ENCODE measurements at regions not wholly inside any gene's neighbourhood (a gene's known extent, or its start where the extent isn't known, plus 50 kb on each side); places are given as distances from the start of the nearest gene placed in this dataset.

DNA sequence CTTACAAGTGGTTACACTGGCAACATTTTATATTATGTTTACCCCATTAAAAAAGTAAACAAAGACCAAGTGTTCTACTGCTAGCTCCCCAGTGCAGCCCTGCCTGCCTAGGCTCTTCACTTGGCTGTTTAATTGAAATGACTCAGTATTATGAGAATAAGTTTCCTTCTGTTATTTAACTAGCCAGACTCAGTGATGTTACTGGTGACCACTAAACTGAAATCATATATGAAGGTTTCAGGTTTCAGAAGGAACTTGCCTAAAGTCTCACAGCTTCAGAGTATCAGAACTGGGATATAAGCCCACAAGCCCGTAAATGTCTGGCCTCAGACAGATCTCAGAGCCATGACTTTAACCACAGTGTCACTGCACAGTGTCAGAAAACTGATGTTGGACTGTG lies 66.8 kb upstream of the EXOC4 start:
- 0% methylated on average over 1 of the region's 1 CpG for WGBS (ENCODE audit: low lambda C conversion rate)
- no peak for TF ChIP-seq SUZ12 (IDR thresholded peaks at IDR 0.05; ENCODE audit: low read depth, low read length)
- no peak for TF ChIP-seq REXO4 (CRISPR knock-in tag; IDR thresholded peaks at IDR 0.05; ENCODE audit: borderline replicate concordance)
- TF ChIP-seq ZNF7 (CRISPR knock-in tag; IDR thresholded peaks at IDR 0.05), result no peak
- TF ChIP-seq MAFG (CRISPR knock-in tag; IDR thresholded peaks at IDR 0.05), result no peak
- TF ChIP-seq, protein P1, sequence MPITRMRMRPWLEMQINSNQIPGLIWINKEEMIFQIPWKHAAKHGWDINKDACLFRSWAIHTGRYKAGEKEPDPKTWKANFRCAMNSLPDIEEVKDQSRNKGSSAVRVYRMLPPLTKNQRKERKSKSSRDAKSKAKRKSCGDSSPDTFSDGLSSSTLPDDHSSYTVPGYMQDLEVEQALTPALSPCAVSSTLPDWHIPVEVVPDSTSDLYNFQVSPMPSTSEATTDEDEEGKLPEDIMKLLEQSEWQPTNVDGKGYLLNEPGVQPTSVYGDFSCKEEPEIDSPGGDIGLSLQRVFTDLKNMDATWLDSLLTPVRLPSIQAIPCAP (CRISPR knock-in tag; IDR thresholded peaks at IDR 0.05; ENCODE audit: low read depth), result no peak
- TF ChIP-seq, protein P2, sequence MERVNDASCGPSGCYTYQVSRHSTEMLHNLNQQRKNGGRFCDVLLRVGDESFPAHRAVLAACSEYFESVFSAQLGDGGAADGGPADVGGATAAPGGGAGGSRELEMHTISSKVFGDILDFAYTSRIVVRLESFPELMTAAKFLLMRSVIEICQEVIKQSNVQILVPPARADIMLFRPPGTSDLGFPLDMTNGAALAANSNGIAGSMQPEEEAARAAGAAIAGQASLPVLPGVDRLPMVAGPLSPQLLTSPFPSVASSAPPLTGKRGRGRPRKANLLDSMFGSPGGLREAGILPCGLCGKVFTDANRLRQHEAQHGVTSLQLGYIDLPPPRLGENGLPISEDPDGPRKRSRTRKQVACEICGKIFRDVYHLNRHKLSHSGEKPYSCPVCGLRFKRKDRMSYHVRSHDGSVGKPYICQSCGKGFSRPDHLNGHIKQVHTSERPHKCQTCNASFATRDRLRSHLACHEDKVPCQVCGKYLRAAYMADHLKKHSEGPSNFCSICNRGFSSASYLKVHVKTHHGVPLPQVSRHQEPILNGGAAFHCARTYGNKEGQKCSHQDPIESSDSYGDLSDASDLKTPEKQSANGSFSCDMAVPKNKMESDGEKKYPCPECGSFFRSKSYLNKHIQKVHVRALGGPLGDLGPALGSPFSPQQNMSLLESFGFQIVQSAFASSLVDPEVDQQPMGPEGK (CRISPR knock-in tag; IDR thresholded peaks at IDR 0.05), result no peak
- no peak for TF ChIP-seq NR2C2 (CRISPR knock-in tag; IDR thresholded peaks at IDR 0.05; ENCODE audit: borderline replicate concordance)
- TF ChIP-seq, protein P3, sequence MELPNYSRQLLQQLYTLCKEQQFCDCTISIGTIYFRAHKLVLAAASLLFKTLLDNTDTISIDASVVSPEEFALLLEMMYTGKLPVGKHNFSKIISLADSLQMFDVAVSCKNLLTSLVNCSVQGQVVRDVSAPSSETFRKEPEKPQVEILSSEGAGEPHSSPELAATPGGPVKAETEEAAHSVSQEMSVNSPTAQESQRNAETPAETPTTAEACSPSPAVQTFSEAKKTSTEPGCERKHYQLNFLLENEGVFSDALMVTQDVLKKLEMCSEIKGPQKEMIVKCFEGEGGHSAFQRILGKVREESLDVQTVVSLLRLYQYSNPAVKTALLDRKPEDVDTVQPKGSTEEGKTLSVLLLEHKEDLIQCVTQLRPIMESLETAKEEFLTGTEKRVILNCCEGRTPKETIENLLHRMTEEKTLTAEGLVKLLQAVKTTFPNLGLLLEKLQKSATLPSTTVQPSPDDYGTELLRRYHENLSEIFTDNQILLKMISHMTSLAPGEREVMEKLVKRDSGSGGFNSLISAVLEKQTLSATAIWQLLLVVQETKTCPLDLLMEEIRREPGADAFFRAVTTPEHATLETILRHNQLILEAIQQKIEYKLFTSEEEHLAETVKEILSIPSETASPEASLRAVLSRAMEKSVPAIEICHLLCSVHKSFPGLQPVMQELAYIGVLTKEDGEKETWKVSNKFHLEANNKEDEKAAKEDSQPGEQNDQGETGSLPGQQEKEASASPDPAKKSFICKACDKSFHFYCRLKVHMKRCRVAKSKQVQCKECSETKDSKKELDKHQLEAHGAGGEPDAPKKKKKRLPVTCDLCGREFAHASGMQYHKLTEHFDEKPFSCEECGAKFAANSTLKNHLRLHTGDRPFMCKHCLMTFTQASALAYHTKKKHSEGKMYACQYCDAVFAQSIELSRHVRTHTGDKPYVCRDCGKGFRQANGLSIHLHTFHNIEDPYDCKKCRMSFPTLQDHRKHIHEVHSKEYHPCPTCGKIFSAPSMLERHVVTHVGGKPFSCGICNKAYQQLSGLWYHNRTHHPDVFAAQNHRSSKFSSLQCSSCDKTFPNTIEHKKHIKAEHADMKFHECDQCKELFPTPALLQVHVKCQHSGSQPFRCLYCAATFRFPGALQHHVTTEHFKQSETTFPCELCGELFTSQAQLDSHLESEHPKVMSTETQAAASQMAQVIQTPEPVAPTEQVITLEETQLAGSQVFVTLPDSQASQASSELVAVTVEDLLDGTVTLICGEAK (IDR thresholded peaks at IDR 0.05), result no peak
- TF ChIP-seq, protein P3 (CRISPR knock-in tag; IDR thresholded peaks at IDR 0.05), result no peak
- TF ChIP-seq NFYC (CRISPR knock-in tag; IDR thresholded peaks at IDR 0.05), result no peak
- no peak for TF ChIP-seq ZNF230 (CRISPR knock-in tag; IDR thresholded peaks at IDR 0.05)
- TF ChIP-seq ARNT2 (CRISPR knock-in tag; IDR thresholded peaks at IDR 0.05; ENCODE audit: low read depth), result no peak
- no peak for TF ChIP-seq ZNF878 (CRISPR knock-in tag; IDR thresholded peaks at IDR 0.05)
- TF ChIP-seq ZNF552 (CRISPR knock-in tag; IDR thresholded peaks at IDR 0.05; ENCODE audit: borderline replicate concordance), result no peak
- no peak for TF ChIP-seq PHF20 (CRISPR knock-in tag; IDR thresholded peaks at IDR 0.05)

More for the DNA sequence above, 66.8 kb upstream of the EXOC4 start:
- no peaks in the 10 kb centered on the region for H3K9me3 ChIP-seq (ENCODE audit: low read length)
- H2AFZ ChIP-seq (ENCODE audit: low read length), result no peak overlapping the region
- H3K9ac ChIP-seq (ENCODE audit: insufficient read depth, low read depth, low read length), result no peak overlapping the region
- ATAC-seq (no peak), FAIRE-seq (no peak), DNase-seq (ENCODE audit: low spot score) (no peak)
- no peaks in the 10 kb centered on the region for H4K20me1 ChIP-seq (ENCODE audit: insufficient read depth, low read length)
- in situ Hi-C loops (cut with HindIII; ENCODE audit: extremely low pct_ligation_motif_present, low pct_unique_long_range_greater_than_20kb), result no loop called here
- no peaks in the 10 kb centered on the region for H3K79me2 ChIP-seq (ENCODE audit: insufficient read depth, low read length)
- POLR2A ChIA-PET, result no interaction called here
- peaks cover 0 to 10% of the 10 kb centered on the region in 2 experiments; a peak in 2 of 5 replicates for H3K27me3 ChIP-seq (ENCODE audit: control insufficient read depth in 1 of 2, insufficient read depth in 2 of 2, low read length in 2 of 2)
- H3K4me2 ChIP-seq (ENCODE audit: low read depth, low read length), result no peak overlapping the region
- H3K36me3 ChIP-seq (replicated peaks in 1 of 2; ENCODE audit: control insufficient read depth in 1 of 2, insufficient read depth in 2 of 2, low read length in 2 of 2), result no peaks in the 10 kb centered on the region
- CTCF ChIA-PET (ENCODE audit: low intra/inter-chr PET ratio, low total read pairs), result no interaction called here
- BruUV-seq (replicated peaks), result no TSS peak
- no peaks in the 10 kb centered on the region for H3K4me1 ChIP-seq (ENCODE audit: insufficient read depth, low read length)
- intact Hi-C loops (cut with micrococcal nuclease; ENCODE audit: unreplicated experiment), result no loop called here
- no peak overlapping the region for H3K27ac ChIP-seq (ENCODE audit: extremely low read length, insufficient read depth, low read length)
- H3K4me3 ChIP-seq (replicated peaks in 1 of 3; ENCODE audit: insufficient read depth in 1 of 3, low read depth in 2 of 3, low read length in 3 of 3), result no peak overlapping the region

Data from HepG2 (cell line).